ENCODE measurements at regions not wholly inside any gene's neighbourhood (a gene's known extent, or its start where the extent isn't known, plus 50 kb on each side); places are given as distances from the start of the nearest gene placed in this dataset.

DNA sequence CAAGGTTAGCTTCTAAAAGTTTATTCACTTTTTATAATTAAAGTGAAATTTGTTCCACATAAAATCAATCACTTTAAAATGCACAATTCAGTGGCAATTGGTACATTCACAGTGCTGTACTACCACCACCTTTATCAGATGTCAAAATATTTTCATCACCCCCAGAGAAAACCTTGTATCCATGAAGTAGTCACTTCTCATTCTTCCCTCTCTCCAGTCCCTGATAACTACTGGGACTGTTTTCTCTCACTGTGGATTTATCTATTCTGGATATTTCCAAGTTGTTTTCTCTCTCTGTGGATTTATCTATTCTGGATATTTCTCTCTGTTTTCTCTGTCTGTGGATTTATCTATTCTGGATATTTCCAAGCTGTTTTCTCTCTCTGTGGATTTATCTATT, 435.4 kb upstream of the CNTNAP2 start:
- Histone ChIP-seq H3K4me3 (ENCODE audit: insufficient read depth, low read length) (no peak overlapping the region), H3K9me3 (ENCODE audit: low read depth, low read length) (peaks cover 5% of the 10 kb centered on the region), H3K4me1 (ENCODE audit: insufficient read depth, low read length) (no peaks in the 10 kb centered on the region), H3K27me3 (ENCODE audit: insufficient read depth, low read length) (no peaks in the 10 kb centered on the region), H3K79me2 (ENCODE audit: insufficient read depth, low read length) (no peaks in the 10 kb centered on the region), H3K27ac (ENCODE audit: low read depth, low read length) (no peak overlapping the region), H4K20me1 (ENCODE audit: insufficient read depth, low read length) (no peaks in the 10 kb centered on the region), H3K36me3 (ENCODE audit: insufficient read depth, low read length) (no peaks in the 10 kb centered on the region), H2AFZ (ENCODE audit: low read length) (no peak overlapping the region), H3K4me2 (ENCODE audit: insufficient read depth, low read length) (no peak overlapping the region)
- TF ChIP-seq, protein P1, sequence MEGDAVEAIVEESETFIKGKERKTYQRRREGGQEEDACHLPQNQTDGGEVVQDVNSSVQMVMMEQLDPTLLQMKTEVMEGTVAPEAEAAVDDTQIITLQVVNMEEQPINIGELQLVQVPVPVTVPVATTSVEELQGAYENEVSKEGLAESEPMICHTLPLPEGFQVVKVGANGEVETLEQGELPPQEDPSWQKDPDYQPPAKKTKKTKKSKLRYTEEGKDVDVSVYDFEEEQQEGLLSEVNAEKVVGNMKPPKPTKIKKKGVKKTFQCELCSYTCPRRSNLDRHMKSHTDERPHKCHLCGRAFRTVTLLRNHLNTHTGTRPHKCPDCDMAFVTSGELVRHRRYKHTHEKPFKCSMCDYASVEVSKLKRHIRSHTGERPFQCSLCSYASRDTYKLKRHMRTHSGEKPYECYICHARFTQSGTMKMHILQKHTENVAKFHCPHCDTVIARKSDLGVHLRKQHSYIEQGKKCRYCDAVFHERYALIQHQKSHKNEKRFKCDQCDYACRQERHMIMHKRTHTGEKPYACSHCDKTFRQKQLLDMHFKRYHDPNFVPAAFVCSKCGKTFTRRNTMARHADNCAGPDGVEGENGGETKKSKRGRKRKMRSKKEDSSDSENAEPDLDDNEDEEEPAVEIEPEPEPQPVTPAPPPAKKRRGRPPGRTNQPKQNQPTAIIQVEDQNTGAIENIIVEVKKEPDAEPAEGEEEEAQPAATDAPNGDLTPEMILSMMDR (IDR thresholded peaks at IDR 0.05; ENCODE audit: extremely low read depth, low read depth, low read length): no peak
- no peak for DNase-seq (ENCODE audit: insufficient read length, low spot score, missing footprints)

DNA sequence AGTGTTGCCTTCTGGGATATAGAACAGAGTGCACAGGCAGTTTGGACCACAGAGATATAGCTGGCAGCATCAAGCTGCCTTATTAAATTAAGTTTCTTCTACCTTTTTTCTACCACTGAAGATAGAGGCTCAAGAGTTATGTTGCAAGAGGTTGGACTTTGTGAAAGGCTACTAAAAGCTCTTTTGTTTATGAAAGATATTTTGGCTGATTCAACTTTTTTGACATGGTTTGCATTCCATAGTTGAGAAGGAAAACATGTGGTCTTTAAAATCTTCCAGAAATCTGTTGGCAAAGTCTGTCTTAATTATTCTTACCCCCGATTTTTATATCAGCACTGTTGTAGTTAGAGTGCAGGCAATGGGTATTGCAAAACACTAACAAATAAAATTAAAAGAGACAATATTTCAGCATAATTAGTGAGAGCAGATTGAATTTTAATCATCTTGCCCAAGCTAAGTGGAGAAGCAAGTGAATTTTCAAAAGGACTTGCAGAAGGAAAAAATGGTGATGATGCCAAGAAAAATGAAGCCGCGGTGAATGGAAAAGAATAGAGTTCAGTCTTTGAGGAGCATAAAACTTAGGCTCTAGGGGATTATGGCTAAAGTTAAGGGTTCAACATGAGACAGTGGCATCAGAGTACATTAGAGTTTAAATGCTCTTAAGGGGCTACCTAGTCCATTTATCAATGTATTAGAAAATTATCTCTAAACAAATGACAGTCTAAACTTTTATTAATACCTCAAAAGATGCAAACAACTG, 450.9 kb upstream of the CNTNAP2 start:
- no peaks in the 10 kb centered on the region for H3K4me1 ChIP-seq (ENCODE audit: insufficient read depth, low read length)
- H3K36me3 ChIP-seq (ENCODE audit: insufficient read depth, low read length): no peaks in the 10 kb centered on the region
- TF ChIP-seq, protein P1 (IDR thresholded peaks at IDR 0.05; ENCODE audit: extremely low read depth, low read depth, low read length): no peak
- H3K4me2 ChIP-seq (ENCODE audit: insufficient read depth, low read length): no peak overlapping the region
- no peaks in the 10 kb centered on the region for H3K79me2 ChIP-seq (ENCODE audit: insufficient read depth, low read length)
- no peak overlapping the region for H2AFZ ChIP-seq (ENCODE audit: low read length)
- DNase-seq (ENCODE audit: insufficient read length, low spot score, missing footprints): no peak
- H3K27me3 ChIP-seq (ENCODE audit: insufficient read depth, low read length): no peaks in the 10 kb centered on the region
- H4K20me1 ChIP-seq (ENCODE audit: insufficient read depth, low read length): no peaks in the 10 kb centered on the region
- H3K9me3 ChIP-seq (ENCODE audit: low read depth, low read length): no peaks in the 10 kb centered on the region
- no peak overlapping the region for H3K27ac ChIP-seq (ENCODE audit: low read depth, low read length)
- no peak overlapping the region for H3K4me3 ChIP-seq (ENCODE audit: insufficient read depth, low read length)

DNA sequence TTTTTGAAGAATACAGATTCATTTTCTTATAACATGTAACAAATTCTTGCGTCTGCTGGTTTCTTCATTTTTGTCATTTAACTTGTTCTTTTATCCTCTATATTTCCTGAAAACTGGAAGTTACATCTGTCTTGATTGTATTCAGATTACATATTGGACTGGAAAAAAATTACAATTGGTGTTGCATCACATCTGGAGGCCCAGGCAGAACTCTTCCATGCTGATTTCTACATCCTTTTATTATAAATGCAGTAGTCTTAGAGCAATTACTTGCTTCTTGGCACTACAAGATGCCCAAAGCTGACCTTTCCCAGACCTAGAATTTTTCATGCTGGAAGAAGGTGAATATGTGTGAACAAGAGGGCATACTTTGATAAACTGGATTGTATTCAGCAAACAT, 460.9 kb upstream of the CNTNAP2 start:
- no peaks in the 10 kb centered on the region for H4K20me1 ChIP-seq (ENCODE audit: insufficient read depth, low read length)
- H3K4me2 ChIP-seq (ENCODE audit: insufficient read depth, low read length): no peak overlapping the region
- no peaks in the 10 kb centered on the region for H3K79me2 ChIP-seq (ENCODE audit: insufficient read depth, low read length)
- H3K4me3 ChIP-seq (ENCODE audit: insufficient read depth, low read length): no peak overlapping the region
- no peaks in the 10 kb centered on the region for H3K9me3 ChIP-seq (ENCODE audit: low read depth, low read length)
- TF ChIP-seq, protein P1 (IDR thresholded peaks at IDR 0.05; ENCODE audit: extremely low read depth, low read depth, low read length): no peak
- H2AFZ ChIP-seq (ENCODE audit: low read length): no peak overlapping the region
- DNase-seq (ENCODE audit: insufficient read length, low spot score, missing footprints): no peak
- no peak overlapping the region for H3K27ac ChIP-seq (ENCODE audit: low read depth, low read length)
- no peaks in the 10 kb centered on the region for H3K4me1 ChIP-seq (ENCODE audit: insufficient read depth, low read length)
- no peaks in the 10 kb centered on the region for H3K27me3 ChIP-seq (ENCODE audit: insufficient read depth, low read length)
- no peaks in the 10 kb centered on the region for H3K36me3 ChIP-seq (ENCODE audit: insufficient read depth, low read length)

- Histone ChIP-seq H3K4me1 (ENCODE audit: insufficient read depth, low read length) (no peaks in the 10 kb centered on the region), H4K20me1 (ENCODE audit: insufficient read depth, low read length) (no peaks in the 10 kb centered on the region), H3K27me3 (ENCODE audit: insufficient read depth, low read length) (no peaks in the 10 kb centered on the region), H3K4me3 (ENCODE audit: insufficient read depth, low read length) (no peak overlapping the region), H2AFZ (ENCODE audit: low read length) (no peak overlapping the region), H3K9me3 (ENCODE audit: low read depth, low read length) (peaks cover 1% of the 10 kb centered on the region), H3K79me2 (ENCODE audit: insufficient read depth, low read length) (no peaks in the 10 kb centered on the region), H3K36me3 (ENCODE audit: insufficient read depth, low read length) (no peaks in the 10 kb centered on the region), H3K27ac (ENCODE audit: low read depth, low read length) (no peak overlapping the region), H3K4me2 (ENCODE audit: insufficient read depth, low read length) (no peak overlapping the region)
- no peak for DNase-seq (ENCODE audit: insufficient read length, low spot score, missing footprints)
- TF ChIP-seq, protein P1 (IDR thresholded peaks at IDR 0.05; ENCODE audit: extremely low read depth, low read depth, low read length): no peak
Measured at GRCh38 chr7:145645135-145645515, 471.5 kb upstream of the CNTNAP2 start.

All from osteoblast (primary cell).